WTC11 (cell line): ENCODE measurements at regions not wholly inside any gene's neighbourhood (a gene's known extent, or its start where the extent isn't known, plus 50 kb on each side); places are given as distances from the start of the nearest gene placed in this dataset.

Source experiments
- ATAC-seq: fragments of 200-7000 bp; cut with Tn5 transposase; 2 replicates; pipeline ENCODE4 v1.10.0; 2021; ENCODE audit warnings: mild to moderate bottlenecking, moderate library complexity
- CTCF ChIA-PET: fragments of 300-600 bp; sonication (Branson Sonifier 250); formaldehyde crosslinking; loops from one replicate; lab custom pipeline; 2021; ENCODE audit warnings: antibody characterized with exemption; lab: Charles Lee
- POLR2A ChIA-PET: fragments of 350-600 bp; sonication (Branson Sonifier 250); formaldehyde crosslinking; loops from one replicate; lab custom pipeline; 2021; ENCODE audit warnings: antibody characterized with exemption; lab: Charles Lee
- DNase-seq: peaks from one replicate; pipeline ENCODE4 v3.0.0; 2021; ENCODE audit warnings: low spot score
- H3K27ac Mint-ChIP-seq: 2 replicates; pipeline ENCODE4 v1.8.0; 2021; ENCODE audit warnings: mixed read lengths
- H3K27me3 Mint-ChIP-seq: 2 replicates; pipeline ENCODE4 v1.8.0; 2021; ENCODE audit warnings: low read depth, mild to moderate bottlenecking, moderate library complexity, mixed read lengths
- H3K36me3 Mint-ChIP-seq: 2 replicates; pipeline ENCODE4 v1.8.0; 2021; ENCODE audit warnings: mixed read lengths
- H3K4me1 Mint-ChIP-seq: 2 replicates; pipeline ENCODE4 v1.8.0; 2022; ENCODE audit warnings: mixed read lengths
- H3K4me3 Mint-ChIP-seq: 2 replicates; pipeline ENCODE4 v1.8.0; 2021; ENCODE audit warnings: mild to moderate bottlenecking, moderate library complexity, mixed read lengths
- H3K9me3 Mint-ChIP-seq: 2 replicates; pipeline ENCODE4 v1.8.0; 2021; ENCODE audit warnings: mixed read lengths
- CBFB ChIP-seq: sonication (generic); formaldehyde crosslinking; IDR thresholded peaks from 2 replicates; pipeline ENCODE4 v1.8.1; 2022; ENCODE audit warnings: mild to moderate bottlenecking, low read depth, missing genetic modification reagents
- E2F5 ChIP-seq: sonication (generic); formaldehyde crosslinking; IDR thresholded peaks from 2 replicates; pipeline ENCODE4 v1.8.1; 2022; ENCODE audit warnings: mild to moderate bottlenecking, moderate library complexity, missing genetic modification reagents
- EMX1 ChIP-seq: fragments of 250-450 bp; sonication (Bioruptor Pico); IDR thresholded peaks from 2 replicates; pipeline ENCODE4 v1.8.0; 2021; ENCODE audit warnings: mild to moderate bottlenecking
- FOXJ3 ChIP-seq: sonication (generic); formaldehyde crosslinking; IDR thresholded peaks from 2 replicates; pipeline ENCODE4 v1.9.0; 2021; ENCODE audit warnings: missing genetic modification reagents, mild to moderate bottlenecking, borderline replicate concordance
- GABPB1 ChIP-seq: sonication (generic); formaldehyde crosslinking; IDR thresholded peaks from 2 replicates; pipeline ENCODE4 v1.8.1; 2023; ENCODE audit warnings: mild to moderate bottlenecking, missing genetic modification reagents
- GRHL2 ChIP-seq: fragments of 250-450 bp; sonication (Bioruptor Pico); IDR thresholded peaks from 2 replicates; pipeline ENCODE4 v1.8.0; 2022; ENCODE audit warnings: mild to moderate bottlenecking, moderate library complexity; ENCODE audit not compliant: insufficient replicate concordance, severe bottlenecking
- HMGA2 ChIP-seq: fragments of 250-450 bp; sonication (Bioruptor Pico); IDR thresholded peaks from 2 replicates; pipeline ENCODE4 v1.4.0; 2021; ENCODE audit warnings: mild to moderate bottlenecking, moderate library complexity
- NFE2L1 ChIP-seq: sonication (generic); formaldehyde crosslinking; IDR thresholded peaks from 2 replicates; pipeline ENCODE4 v1.8.1; 2023; ENCODE audit warnings: missing genetic modification reagents
- OVOL2 ChIP-seq: fragments of 250-450 bp; sonication (Bioruptor Pico); IDR thresholded peaks from 2 replicates; pipeline ENCODE4 v1.9.0; 2021; ENCODE audit warnings: mild to moderate bottlenecking, borderline replicate concordance
- PRDM15 ChIP-seq: sonication (generic); formaldehyde crosslinking; IDR thresholded peaks from 2 replicates; pipeline ENCODE4 v1.8.0; 2022; ENCODE audit warnings: missing genetic modification reagents
- RORB ChIP-seq: fragments of 250-450 bp; sonication (Bioruptor Pico); IDR thresholded peaks from 2 replicates; pipeline ENCODE4 v1.9.0; 2021; ENCODE audit warnings: mild to moderate bottlenecking
- SOX15 ChIP-seq: fragments of 250-450 bp; sonication (Bioruptor Pico); IDR thresholded peaks from 2 replicates; pipeline ENCODE4 v1.9.0; 2021; ENCODE audit warnings: mild to moderate bottlenecking
- STAT6 ChIP-seq: sonication (generic); formaldehyde crosslinking; conservative IDR thresholded peaks from 2 replicates; pipeline ENCODE4 v1.8.1; 2023; ENCODE audit warnings: mild to moderate bottlenecking, low read depth, missing genetic modification reagents, moderate library complexity
- TEAD1 ChIP-seq: sonication (generic); formaldehyde crosslinking; IDR thresholded peaks from 2 replicates; pipeline ENCODE4 v1.8.0; 2022; ENCODE audit warnings: mild to moderate bottlenecking, missing genetic modification reagents
- TEAD4 ChIP-seq: sonication (generic); formaldehyde crosslinking; IDR thresholded peaks from 2 replicates; pipeline ENCODE4 v1.8.0; 2022; ENCODE audit warnings: mild to moderate bottlenecking, missing genetic modification reagents
- USF2 ChIP-seq: sonication (generic); formaldehyde crosslinking; IDR thresholded peaks from 2 replicates; pipeline ENCODE4 v1.8.1; 2023; ENCODE audit warnings: mild to moderate bottlenecking, missing genetic modification reagents, moderate library complexity
- ZNF121 ChIP-seq: sonication (generic); formaldehyde crosslinking; IDR thresholded peaks from 2 replicates; pipeline ENCODE4 v1.8.0; 2023; ENCODE audit warnings: missing genetic modification reagents
- ZNF219 ChIP-seq: sonication (generic); formaldehyde crosslinking; IDR thresholded peaks from 2 replicates; pipeline ENCODE4 v1.8.0; 2023; ENCODE audit warnings: missing genetic modification reagents, mild to moderate bottlenecking, borderline replicate concordance
- ZNF263 ChIP-seq: sonication (generic); formaldehyde crosslinking; IDR thresholded peaks from 2 replicates; pipeline ENCODE4 v1.8.1; 2022; ENCODE audit warnings: low read depth, mild to moderate bottlenecking, moderate library complexity, missing genetic modification reagents
- ZNF396 ChIP-seq: fragments of 250-450 bp; sonication (Bioruptor Pico); IDR thresholded peaks from 2 replicates; pipeline ENCODE4 v1.8.0; 2021; ENCODE audit warnings: mild to moderate bottlenecking, moderate library complexity, borderline replicate concordance
- ZNF425 ChIP-seq: fragments of 250-450 bp; sonication (Bioruptor Pico); conservative IDR thresholded peaks from 2 replicates; pipeline ENCODE4 v1.9.0; 2021; ENCODE audit warnings: mild to moderate bottlenecking
- TF ChIP-seq, protein P1 (sequence below): sonication (generic); formaldehyde crosslinking; IDR thresholded peaks from 2 replicates; pipeline ENCODE4 v1.8.0; 2022; ENCODE audit warnings: mild to moderate bottlenecking, missing genetic modification reagents
- TF ChIP-seq, protein P2 (sequence below): sonication (generic); formaldehyde crosslinking; IDR thresholded peaks from 2 replicates; pipeline ENCODE4 v1.8.0; 2022; ENCODE audit warnings: mild to moderate bottlenecking, missing genetic modification reagents

GRCh38 chr5:115394531-115394930, 98.1 kb upstream of the CCDC112 start:
- peaks cover 24% of the 10 kb centered on the region for H3K9me3 Mint-ChIP-seq
- DNase-seq (no peak), ATAC-seq (no peak)
- ChIA-PET CTCF (no interaction called here), POLR2A (no interaction called here)
- H3K4me1 Mint-ChIP-seq, result peaks cover 3% of the 10 kb centered on the region
- no peak overlapping the region for H3K27ac Mint-ChIP-seq
- H3K36me3 Mint-ChIP-seq, result no peaks in the 10 kb centered on the region
- H3K27me3 Mint-ChIP-seq, result no peaks in the 10 kb centered on the region
- no peak overlapping the region for H3K4me3 Mint-ChIP-seq
- TF ChIP-seq GRHL2 (no peak), ZNF425 (CRISPR knock-in tag) (no peak), ZNF396 (CRISPR knock-in tag) (no peak), NFE2L1 (CRISPR knock-in tag) (no peak), OVOL2 (CRISPR knock-in tag) (no peak), EMX1 (CRISPR knock-in tag) (no peak), ZNF263 (no peak), E2F5 (CRISPR knock-in tag) (no peak), STAT6 (no peak)

DNA sequence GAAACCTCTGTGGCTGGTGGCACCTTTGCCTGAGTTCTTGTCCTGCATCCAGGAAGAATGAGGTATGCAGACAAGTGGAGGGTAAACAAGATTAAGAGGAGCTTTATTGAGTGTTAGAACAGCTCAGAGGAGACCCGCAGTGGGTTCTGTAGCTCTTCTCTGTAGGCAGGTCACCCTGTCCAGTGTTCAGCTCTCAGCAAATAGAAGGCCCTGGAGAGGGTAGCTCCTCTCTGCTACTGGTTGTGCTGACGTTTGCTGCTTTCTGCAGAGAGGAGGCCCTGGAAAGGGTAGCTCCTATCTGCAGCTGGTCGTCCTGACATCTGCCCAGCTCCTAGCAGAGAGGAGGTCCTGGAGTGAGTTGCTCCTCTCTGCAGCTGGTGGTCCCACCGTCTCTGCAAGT, 96.8 kb upstream of the CCDC112 start:
- H3K36me3 Mint-ChIP-seq, result no peaks in the 10 kb centered on the region
- POLR2A ChIA-PET, result interaction anchor here (0.8 kb wide), 1 partner anchor 13 kb away, joined by 3 read pairs; no protein-coding TSS in a partner anchor
- no peak for DNase-seq
- H3K4me3 Mint-ChIP-seq, result no peak overlapping the region
- ATAC-seq, result no peak
- no peak overlapping the region for H3K27ac Mint-ChIP-seq
- peaks cover 3% of the 10 kb centered on the region for H3K4me1 Mint-ChIP-seq
- peaks cover 20% of the 10 kb centered on the region for H3K9me3 Mint-ChIP-seq
- CTCF ChIA-PET, result no interaction called here
- no peaks in the 10 kb centered on the region for H3K27me3 Mint-ChIP-seq
- TF ChIP-seq USF2 (no peak), FOXJ3 (CRISPR knock-in tag) (no peak), TEAD4 (CRISPR knock-in tag) (no peak), ZNF121 (no peak), TEAD1 (no peak), SOX15 (CRISPR knock-in tag) (no peak), PRDM15 (CRISPR knock-in tag) (no peak), STAT6 (no peak), GABPB1 (no peak), ZNF396 (CRISPR knock-in tag) (no peak), RORB (CRISPR knock-in tag) (no peak), CBFB (CRISPR knock-in tag) (no peak), ZNF219 (no peak), HMGA2 (CRISPR knock-in tag) (no peak)
- TF ChIP-seq, protein P1, sequence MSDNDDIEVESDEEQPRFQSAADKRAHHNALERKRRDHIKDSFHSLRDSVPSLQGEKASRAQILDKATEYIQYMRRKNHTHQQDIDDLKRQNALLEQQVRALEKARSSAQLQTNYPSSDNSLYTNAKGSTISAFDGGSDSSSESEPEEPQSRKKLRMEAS, result no peak
- TF ChIP-seq, protein P2, sequence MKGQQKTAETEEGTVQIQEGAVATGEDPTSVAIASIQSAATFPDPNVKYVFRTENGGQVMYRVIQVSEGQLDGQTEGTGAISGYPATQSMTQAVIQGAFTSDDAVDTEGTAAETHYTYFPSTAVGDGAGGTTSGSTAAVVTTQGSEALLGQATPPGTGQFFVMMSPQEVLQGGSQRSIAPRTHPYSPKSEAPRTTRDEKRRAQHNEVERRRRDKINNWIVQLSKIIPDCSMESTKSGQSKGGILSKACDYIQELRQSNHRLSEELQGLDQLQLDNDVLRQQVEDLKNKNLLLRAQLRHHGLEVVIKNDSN (CRISPR knock-in tag), result no peak
